ENCODE measurements at regions not wholly inside any gene's neighbourhood (a gene's known extent, or its start where the extent isn't known, plus 50 kb on each side); places are given as distances from the start of the nearest gene placed in this dataset.

GRCh38 chr16:13394488-13394887 is 493.1 kb downstream of the SHISA9 start:
- no peak for DNase-seq

GRCh38 chr16:13397126-13397525 is 495.7 kb downstream of the SHISA9 start:
- DNase-seq = no peak

DNA sequence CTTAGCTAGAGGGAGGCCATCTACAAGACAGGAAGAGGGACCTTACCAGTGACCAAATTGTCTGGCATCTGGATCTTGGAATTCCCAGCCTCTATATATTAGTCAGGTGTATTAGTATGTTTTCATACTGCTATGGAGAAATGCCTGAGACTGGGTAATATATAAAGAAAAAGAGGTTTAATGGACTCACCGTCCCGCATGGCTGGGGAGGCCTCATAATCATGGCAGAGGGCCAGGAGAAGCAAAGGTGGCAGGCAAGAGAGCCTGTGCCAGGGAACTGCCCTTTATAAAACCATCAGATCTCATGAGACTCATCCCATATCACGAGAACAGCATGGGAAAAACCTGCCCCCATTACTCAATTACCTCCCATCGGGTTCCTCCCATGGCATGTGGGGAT is 500.2 kb downstream of the SHISA9 start:
- DNase-seq = no peak

GRCh38 chr16:13402601-13403000 is 501.2 kb downstream of the SHISA9 start:
- DNase-seq = no peak

- DNase-seq = no peak
Measured at GRCh38 chr16:13403326-13403725, 501.9 kb downstream of the SHISA9 start.

GRCh38 chr16:13414154-13414553 is 505.8 kb upstream of the ERCC4 start:
- no peak for DNase-seq

DNA sequence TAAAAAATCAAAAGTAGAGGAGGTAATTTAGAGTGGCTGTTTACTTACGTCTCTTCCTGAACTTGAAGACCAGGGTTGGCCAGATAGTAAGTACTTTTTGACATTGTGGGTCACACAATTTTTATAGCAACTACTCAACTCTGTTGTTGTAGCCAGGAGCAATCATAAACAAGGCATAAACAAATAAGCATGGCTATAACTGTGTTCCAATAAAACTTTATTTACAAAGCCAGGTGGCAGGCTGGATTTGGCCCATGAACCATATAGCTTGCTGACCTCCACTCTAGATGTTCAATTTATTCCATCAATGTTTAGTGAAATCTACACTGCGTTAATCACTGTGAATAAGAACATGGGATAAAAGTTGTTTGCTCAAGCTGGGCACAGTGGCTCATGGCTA is 500.4 kb upstream of the ERCC4 start:
- no peak for DNase-seq

- DNase-seq = peak; percentile 60
Measured at GRCh38 chr16:13421726-13422125, 498.2 kb upstream of the ERCC4 start.

GRCh38 chr16:13425836-13426235 is 494.1 kb upstream of the ERCC4 start:
- DNase-seq = no peak

GRCh38 chr16:13426269-13426668 is 493.7 kb upstream of the ERCC4 start:
- peak; percentile 58 for DNase-seq

DNA sequence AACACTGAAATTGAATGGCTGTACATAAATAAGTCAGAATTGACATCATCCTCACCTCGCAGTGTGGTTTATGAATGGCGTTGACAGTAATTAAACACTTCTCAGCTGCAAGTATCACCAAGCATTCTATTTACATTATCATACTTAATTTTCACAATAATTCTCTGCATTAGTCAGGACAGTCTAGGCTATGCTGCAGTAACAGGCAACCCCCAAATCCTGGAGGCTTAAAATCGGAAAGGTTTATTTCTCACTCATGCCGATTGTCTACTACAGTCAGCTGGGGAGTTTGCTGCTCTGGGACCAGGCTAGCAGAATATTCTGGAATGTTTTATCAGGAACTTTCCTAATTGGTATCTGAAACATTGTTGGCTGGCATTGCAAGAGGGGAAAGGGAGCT is 493.2 kb upstream of the ERCC4 start:
- DNase-seq = no peak

DNA sequence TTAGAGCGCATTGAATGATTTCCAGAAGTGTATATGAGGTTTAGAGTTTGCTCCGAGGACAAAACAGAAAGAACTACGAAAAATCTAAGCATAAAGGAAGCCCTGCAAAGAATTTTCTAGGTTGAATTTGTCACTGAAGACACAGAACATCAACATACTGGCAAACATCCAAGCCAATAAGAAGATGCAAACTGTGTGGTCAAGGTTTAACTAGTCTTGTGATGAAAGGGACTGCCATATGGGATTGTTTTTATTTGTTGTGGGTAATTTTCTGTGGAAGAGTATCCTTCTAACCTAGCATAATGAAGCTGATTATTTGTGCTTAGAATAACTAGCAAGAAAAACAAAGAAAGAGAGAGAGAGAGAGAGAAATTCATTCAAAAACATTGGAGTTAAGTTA is 492.0 kb upstream of the ERCC4 start:
- DNase-seq = no peak

GRCh38 chr16:13429416-13429815 is 490.5 kb upstream of the ERCC4 start:
- no peak for DNase-seq

DNA sequence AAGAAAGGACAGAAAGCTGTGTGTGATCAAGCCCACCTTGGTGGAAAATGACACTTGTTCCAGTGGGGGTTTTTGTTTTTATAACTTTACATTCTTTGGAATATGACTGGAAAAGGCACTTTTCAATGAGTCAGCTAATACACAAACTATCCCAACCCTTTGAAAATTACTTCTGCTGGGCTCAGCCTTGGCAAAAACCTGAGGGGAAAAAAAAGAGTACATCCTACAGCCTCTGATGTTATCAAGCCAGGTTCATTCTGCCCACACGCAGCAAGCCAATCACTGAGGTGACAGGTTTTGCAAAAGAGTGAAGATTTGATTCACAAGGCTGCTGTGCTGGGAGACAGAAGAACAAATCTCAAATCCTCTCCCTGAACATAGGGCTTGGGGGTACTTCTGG is 484.5 kb upstream of the ERCC4 start:
- DNase-seq = no peak

GRCh38 chr16:13435873-13436474 is 484.0 kb upstream of the ERCC4 start:
- DNase-seq = peak; percentile 75

GRCh38 chr16:13436641-13437412 is 483.1 kb upstream of the ERCC4 start:
- DNase-seq = no peak

GRCh38 chr16:13437413-13437795 is 482.6 kb upstream of the ERCC4 start:
- DNase-seq = no peak

GRCh38 chr16:13438064-13438463 is 481.9 kb upstream of the ERCC4 start:
- DNase-seq = no peak

DNA sequence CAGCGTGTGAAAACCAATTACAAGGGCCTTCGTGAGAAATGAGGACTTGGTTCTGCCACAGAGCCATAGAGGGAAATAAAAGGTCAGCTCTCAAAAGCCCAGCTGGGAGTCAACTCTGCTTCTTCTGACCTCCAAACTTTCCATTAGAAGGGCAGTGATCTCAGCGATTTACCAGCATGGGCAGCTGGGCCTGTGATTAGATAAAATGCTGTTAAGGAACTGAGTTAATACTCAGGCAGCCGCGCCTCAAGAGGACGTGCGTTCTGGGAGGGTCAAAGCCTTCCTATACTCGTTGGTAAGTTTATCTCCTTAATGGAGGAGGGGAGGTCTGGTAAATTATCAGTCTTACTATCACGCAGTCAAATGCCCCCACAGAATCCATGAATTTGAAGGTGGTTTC is 480.2 kb upstream of the ERCC4 start:
- no peak for DNase-seq

GRCh38 chr16:13441675-13442074 is 478.3 kb upstream of the ERCC4 start:
- DNase-seq = peak; percentile 74

DNA sequence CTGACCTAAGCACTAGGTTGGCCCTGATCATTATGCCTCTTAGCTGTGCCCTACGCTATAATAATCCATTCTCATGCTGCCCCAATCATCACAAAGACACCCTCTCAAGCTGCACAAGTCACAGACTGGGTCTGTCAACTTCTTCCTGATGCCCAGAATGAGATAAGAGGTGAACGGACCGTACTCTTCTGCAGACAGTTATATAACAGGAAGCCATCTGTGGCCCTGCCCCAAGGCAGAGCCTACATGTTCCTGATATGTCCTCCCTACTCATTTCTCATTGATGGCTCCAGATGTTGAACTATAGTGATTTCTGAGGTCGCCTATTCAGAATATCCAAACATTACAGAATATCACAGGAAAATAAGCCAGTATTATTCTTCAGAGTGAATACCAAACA is 471.6 kb upstream of the ERCC4 start:
- no peak for DNase-seq

DNA sequence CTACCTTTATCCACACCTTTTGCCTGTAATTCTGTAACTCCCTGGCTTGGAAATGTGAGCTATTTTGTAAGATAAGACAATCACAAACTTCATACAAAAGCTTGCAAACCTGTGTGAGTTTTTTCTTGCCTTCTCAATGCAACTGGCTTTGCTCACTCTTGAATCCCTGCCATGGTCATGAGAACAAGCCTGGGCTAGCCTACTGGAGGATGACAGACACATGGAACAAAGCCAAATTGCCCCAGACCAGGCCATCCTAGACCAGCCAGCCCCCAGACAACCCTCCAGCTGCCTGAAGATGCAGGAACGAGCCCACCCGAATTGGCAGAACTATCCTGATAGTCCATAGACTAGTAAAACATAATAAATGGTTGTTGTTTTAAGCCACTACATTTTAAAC is 466.6 kb upstream of the ERCC4 start:
- no peak for DNase-seq

GRCh38 chr16:13453938-13454553 is 465.9 kb upstream of the ERCC4 start:
- DNase-seq = no peak

DNA sequence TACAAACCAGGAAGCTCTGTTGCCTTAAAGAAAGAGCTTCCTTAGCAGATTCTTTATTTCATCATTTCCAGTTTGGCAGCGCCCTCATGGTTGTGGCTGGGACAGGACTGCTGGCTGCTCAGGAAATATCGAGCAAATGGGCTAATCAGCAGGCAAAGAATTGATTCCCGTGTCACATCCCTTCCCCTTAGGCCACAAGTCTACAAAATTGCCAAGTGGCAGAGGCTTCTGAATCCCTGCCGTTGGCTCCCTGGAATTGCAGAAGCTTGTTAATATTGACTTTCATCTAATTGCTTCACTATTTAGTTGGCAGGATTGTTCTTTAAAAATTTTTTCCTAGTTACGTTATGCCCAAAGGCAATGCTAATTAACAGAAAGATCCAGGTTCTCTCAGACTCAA is 456.3 kb upstream of the ERCC4 start:
- no peak for DNase-seq

- DNase-seq = peak; percentile 62
Measured at GRCh38 chr16:13471036-13471435, 448.9 kb upstream of the ERCC4 start.
